HCT116 (cell line): ENCODE measurements at regions not wholly inside any gene's neighbourhood (a gene's known extent, or its start where the extent isn't known, plus 50 kb on each side); places are given as distances from the start of the nearest gene placed in this dataset.

Experiments
- ATF3 ChIP-seq: IDR thresholded peaks from 2 replicates; pipeline ENCODE4 v1.6.1; 2012
- EGR1 ChIP-seq: IDR thresholded peaks from 2 replicates; pipeline ENCODE4 v1.6.1; 2012; ENCODE audit warnings: low read depth
- ELF1 ChIP-seq: IDR thresholded peaks from 2 replicates; pipeline ENCODE4 v1.6.1; 2012; ENCODE audit warnings: low read depth, borderline replicate concordance
- EZH2 ChIP-seq: fragments of 200-600 bp; sonication (generic); IDR thresholded peaks from 2 replicates; pipeline ENCODE4 v1.6.1; 2017; ENCODE audit warnings: antibody characterized with exemption, mixed run types
- MAX ChIP-seq: IDR thresholded peaks from 2 replicates; pipeline ENCODE4 v1.6.1; 2012
- POLR2A ChIP-seq: IDR thresholded peaks from 2 replicates; pipeline ENCODE4 v1.7.0; 2011; ENCODE audit warnings: borderline replicate concordance; ENCODE audit not compliant: insufficient read depth, insufficient read length; ENCODE audit errors: extremely low read depth
- POLR2AphosphoS5 ChIP-seq: IDR thresholded peaks from 2 replicates; pipeline ENCODE4 v1.6.1; 2011; ENCODE audit warnings: mild to moderate bottlenecking, low read depth, low read length, moderate library complexity
- REST ChIP-seq: IDR thresholded peaks from 2 replicates; pipeline ENCODE4 v1.6.1; 2012; ENCODE audit warnings: low read depth
- SIN3A ChIP-seq: IDR thresholded peaks from 2 replicates; pipeline ENCODE4 v1.6.1; 2012; ENCODE audit warnings: low read depth
- SRF ChIP-seq: IDR thresholded peaks from 2 replicates; pipeline ENCODE4 v1.6.1; 2012; ENCODE audit warnings: low read depth
- ZFX ChIP-seq: fragments of 450-650 bp; IDR thresholded peaks from 2 replicates; pipeline ENCODE4 v1.6.1; 2017
- ZNF274 ChIP-seq: fragments of 200-500 bp; sonication (Bioruptor generic); IDR thresholded peaks from 2 replicates; pipeline ENCODE4 v1.6.1; 2014; ENCODE audit warnings: mild to moderate bottlenecking, low read depth, low read length, inconsistent platforms
- TF ChIP-seq, protein P1 (sequence below), 3 experiments: fragments of 200-600 bp in 1 of 3; sonication (generic) in 1 of 3; IDR thresholded peaks in 2 of 3; conservative IDR thresholded peaks in 1 of 3; 2 replicates each; pipeline ENCODE4 v1.5.1; 2012 to 2017; ENCODE audit warnings: low read depth in 2 of 3, low read length in 2 of 3, antibody characterized with exemption in 1 of 3, borderline replicate concordance in 1 of 3, control low read depth in 1 of 3, mild to moderate bottlenecking in 1 of 3, mixed read lengths in 1 of 3, mixed run types in 1 of 3, moderate library complexity in 1 of 3; ENCODE audit not compliant: insufficient read depth in 1 of 3

GRCh38 chr5:27845248-27845647 is 806.9 kb upstream of the CDH9 start:
- TF ChIP-seq ELF1 = no peak
- TF ChIP-seq SRF = no peak
- no peak for TF ChIP-seq SIN3A
- no peak for TF ChIP-seq EGR1
- TF ChIP-seq EZH2 = no peak
- TF ChIP-seq POLR2AphosphoS5 = no peak
- TF ChIP-seq, protein P1, sequence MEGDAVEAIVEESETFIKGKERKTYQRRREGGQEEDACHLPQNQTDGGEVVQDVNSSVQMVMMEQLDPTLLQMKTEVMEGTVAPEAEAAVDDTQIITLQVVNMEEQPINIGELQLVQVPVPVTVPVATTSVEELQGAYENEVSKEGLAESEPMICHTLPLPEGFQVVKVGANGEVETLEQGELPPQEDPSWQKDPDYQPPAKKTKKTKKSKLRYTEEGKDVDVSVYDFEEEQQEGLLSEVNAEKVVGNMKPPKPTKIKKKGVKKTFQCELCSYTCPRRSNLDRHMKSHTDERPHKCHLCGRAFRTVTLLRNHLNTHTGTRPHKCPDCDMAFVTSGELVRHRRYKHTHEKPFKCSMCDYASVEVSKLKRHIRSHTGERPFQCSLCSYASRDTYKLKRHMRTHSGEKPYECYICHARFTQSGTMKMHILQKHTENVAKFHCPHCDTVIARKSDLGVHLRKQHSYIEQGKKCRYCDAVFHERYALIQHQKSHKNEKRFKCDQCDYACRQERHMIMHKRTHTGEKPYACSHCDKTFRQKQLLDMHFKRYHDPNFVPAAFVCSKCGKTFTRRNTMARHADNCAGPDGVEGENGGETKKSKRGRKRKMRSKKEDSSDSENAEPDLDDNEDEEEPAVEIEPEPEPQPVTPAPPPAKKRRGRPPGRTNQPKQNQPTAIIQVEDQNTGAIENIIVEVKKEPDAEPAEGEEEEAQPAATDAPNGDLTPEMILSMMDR (IDR thresholded peaks at IDR 0.05 in 2 of 3, conservative IDR thresholded peaks at IDR 0.05 in 1 of 3; ENCODE audit: borderline replicate concordance in 1 of 3, insufficient read depth in 1 of 3, low read depth in 2 of 3, low read length in 2 of 3) = no peak
- no peak for TF ChIP-seq POLR2A
- TF ChIP-seq ATF3 = no peak
- no peak for TF ChIP-seq ZFX
- TF ChIP-seq REST = no peak
- TF ChIP-seq ZNF274 = no peak
- TF ChIP-seq MAX = no peak
